ENCODE measurements at regions not wholly inside any gene's neighbourhood (a gene's known extent, or its start where the extent isn't known, plus 50 kb on each side); places are given as distances from the start of the nearest gene placed in this dataset.

GRCh38 chr6:104050455-104050854 lies 809.3 kb downstream of the HACE1 start:
- H3K27me3 ChIP-seq (ENCODE audit: insufficient read depth, low read depth, low read length), result no peaks in the 10 kb centered on the region
- no peak overlapping the region for H3K4me3 ChIP-seq (ENCODE audit: low read length)
- TF ChIP-seq EZH2 (IDR thresholded peaks at IDR 0.05; ENCODE audit: borderline replicate concordance, insufficient read depth, low read length, poor library complexity, severe bottlenecking) (no peak), POLR2AphosphoS5 (IDR thresholded peaks at IDR 0.05) (no peak), SMC3 (conservative IDR thresholded peaks at IDR 0.05; ENCODE audit: poor library complexity) (no peak), CTCF (IDR thresholded peaks at IDR 0.05; ENCODE audit: poor library complexity, severe bottlenecking) (no peak)
- no peak overlapping the region for H2AFZ ChIP-seq (ENCODE audit: low read depth, low read length)
- no peaks in the 10 kb centered on the region for H4K20me1 ChIP-seq (ENCODE audit: insufficient read depth)
- no peak overlapping the region for H3K9ac ChIP-seq (ENCODE audit: low read length)
- H3K9me2 ChIP-seq (ENCODE audit: insufficient read depth, low read length), result no peaks in the 10 kb centered on the region
- no peak overlapping the region for H3K4me2 ChIP-seq (ENCODE audit: low read length)
- H3K36me3 ChIP-seq (ENCODE audit: insufficient read depth, low read length), result no peaks in the 10 kb centered on the region
- no peak overlapping the region for H3K27ac ChIP-seq (ENCODE audit: low read length)
- no peaks in the 10 kb centered on the region for H3K79me2 ChIP-seq (replicated peaks; ENCODE audit: insufficient read depth, low read length)
- H3F3A ChIP-seq (ENCODE audit: insufficient read depth, low read length, poor library complexity, severe bottlenecking), result no peaks in the 10 kb centered on the region
- no peaks in the 10 kb centered on the region for H3K9me3 ChIP-seq (ENCODE audit: low read length)

GRCh38 chr6:104046426-104046825 lies 813.3 kb downstream of the HACE1 start:
- H3K4me3 ChIP-seq (ENCODE audit: low read length), result no peak overlapping the region
- no peaks in the 10 kb centered on the region for H3K36me3 ChIP-seq (ENCODE audit: insufficient read depth, low read length)
- no peak overlapping the region for H3K9ac ChIP-seq (ENCODE audit: low read length)
- no peaks in the 10 kb centered on the region for H3K79me2 ChIP-seq (replicated peaks; ENCODE audit: insufficient read depth, low read length)
- no peak overlapping the region for H2AFZ ChIP-seq (ENCODE audit: low read depth, low read length)
- H3F3A ChIP-seq (ENCODE audit: insufficient read depth, low read length, poor library complexity, severe bottlenecking), result no peaks in the 10 kb centered on the region
- H3K9me2 ChIP-seq (ENCODE audit: insufficient read depth, low read length), result no peaks in the 10 kb centered on the region
- no peak overlapping the region for H3K4me2 ChIP-seq (ENCODE audit: low read length)
- H4K20me1 ChIP-seq (ENCODE audit: insufficient read depth), result no peaks in the 10 kb centered on the region
- H3K27me3 ChIP-seq (ENCODE audit: insufficient read depth, low read depth, low read length), result no peaks in the 10 kb centered on the region
- no peak for TF ChIP-seq TAF1 (IDR thresholded peaks at IDR 0.05; ENCODE audit: low read depth)
- TF ChIP-seq RAD21 (conservative IDR thresholded peaks at IDR 0.05), result no peak
- TF ChIP-seq MXI1 (conservative IDR thresholded peaks at IDR 0.05; ENCODE audit: poor library complexity, severe bottlenecking), result no peak
- no peak for TF ChIP-seq POLR2AphosphoS5 (IDR thresholded peaks at IDR 0.05)
- no peak for TF ChIP-seq EP300 (conservative IDR thresholded peaks at IDR 0.05; ENCODE audit: poor library complexity, severe bottlenecking)
- no peak for TF ChIP-seq CTCF (IDR thresholded peaks at IDR 0.05; ENCODE audit: poor library complexity, severe bottlenecking)
- TF ChIP-seq SMC3 (conservative IDR thresholded peaks at IDR 0.05; ENCODE audit: poor library complexity), result no peak
- no peak for TF ChIP-seq EZH2 (IDR thresholded peaks at IDR 0.05; ENCODE audit: borderline replicate concordance, insufficient read depth, low read length, poor library complexity, severe bottlenecking)
- TF ChIP-seq REST (IDR thresholded peaks at IDR 0.05; ENCODE audit: borderline replicate concordance), result no peak
- H3K9me3 ChIP-seq (ENCODE audit: low read length), result no peaks in the 10 kb centered on the region
- no peak overlapping the region for H3K27ac ChIP-seq (ENCODE audit: low read length)
